CD4-positive, alpha-beta T cell treated with Interleukin-6 at 100 ng/mL for 8 hours (primary cell): ENCODE measurements at regions not wholly inside any gene's neighbourhood (a gene's known extent, or its start where the extent isn't known, plus 50 kb on each side); places are given as distances from the start of the nearest gene placed in this dataset.
A peak's percentile ranks its signal among the peaks of the same experiment; 100 is the strongest.

Source experiments
- DNase-seq: peaks from one replicate; pipeline ENCODE4 v3.0.0-alpha.2; 2020; ENCODE audit warnings: mixed read lengths, low spot score

DNA sequence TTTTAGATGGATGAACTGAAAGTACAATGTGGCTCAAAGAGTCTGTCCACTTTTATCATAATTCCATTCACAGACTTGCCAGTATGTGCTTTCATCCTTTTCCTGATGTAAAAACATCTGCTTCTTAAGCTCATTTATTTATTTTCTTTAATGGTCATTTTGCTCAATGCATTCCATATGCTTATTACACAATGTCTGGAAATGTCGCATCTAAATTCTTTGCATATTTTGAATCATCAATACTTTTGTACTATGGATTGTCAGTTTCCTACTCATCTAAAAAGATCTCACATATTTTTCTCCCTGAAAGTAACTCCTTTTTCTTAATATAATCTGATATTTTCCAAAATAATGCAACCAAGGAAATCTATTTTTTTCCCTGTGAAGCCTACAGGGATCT lies 1315.8 kb downstream of the EFNB2 start:
- DNase-seq, result no peak

DNA sequence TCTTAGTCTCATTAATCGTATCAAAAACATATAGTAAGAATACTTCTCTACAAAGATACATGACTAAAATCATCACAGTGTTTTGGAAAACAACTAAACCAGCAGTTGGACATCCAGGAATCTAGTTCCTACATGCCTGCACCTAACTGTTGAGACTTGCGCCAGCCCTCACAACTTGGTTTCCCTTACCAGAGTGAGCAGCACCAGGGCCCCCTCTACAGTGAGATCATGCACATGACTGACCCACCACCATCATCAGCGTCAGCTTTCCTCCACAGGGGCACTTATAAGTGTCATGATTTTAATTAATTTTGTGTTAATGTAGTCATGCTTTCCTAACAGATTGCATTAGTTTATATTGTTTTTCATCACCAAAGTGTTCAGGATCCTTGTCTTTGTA lies 1322.0 kb downstream of the EFNB2 start:
- no peak for DNase-seq

GRCh38 chr13:105207572-105208293 lies 1327.7 kb downstream of the EFNB2 start:
- no peak for DNase-seq

GRCh38 chr13:105202354-105202753 lies 1333.1 kb downstream of the EFNB2 start:
- DNase-seq, result no peak

- no peak for DNase-seq
Observed at GRCh38 chr13:105201351-105201750, 1334.1 kb downstream of the EFNB2 start.

DNA sequence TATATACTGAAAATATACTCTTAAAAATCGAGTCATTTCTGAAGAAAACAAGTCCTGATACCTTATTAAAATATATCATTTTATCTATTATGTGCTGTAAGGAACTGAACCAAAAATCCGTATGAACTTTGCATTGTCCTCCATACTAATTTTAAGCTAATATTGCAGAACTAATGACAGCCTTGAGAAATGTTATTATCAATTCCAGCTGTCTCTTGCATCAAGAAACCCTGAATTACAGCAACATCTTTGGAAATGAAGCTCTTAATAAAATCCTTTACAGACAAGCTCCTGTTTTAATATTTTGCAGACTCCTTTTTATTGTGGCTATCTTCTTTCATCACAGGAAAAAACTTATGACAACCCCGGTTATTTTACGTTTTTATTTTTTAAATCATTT lies 1335.3 kb downstream of the EFNB2 start:
- no peak for DNase-seq

- DNase-seq, result no peak
Observed at GRCh38 chr13:105196052-105196451, 1339.4 kb downstream of the EFNB2 start.

DNA sequence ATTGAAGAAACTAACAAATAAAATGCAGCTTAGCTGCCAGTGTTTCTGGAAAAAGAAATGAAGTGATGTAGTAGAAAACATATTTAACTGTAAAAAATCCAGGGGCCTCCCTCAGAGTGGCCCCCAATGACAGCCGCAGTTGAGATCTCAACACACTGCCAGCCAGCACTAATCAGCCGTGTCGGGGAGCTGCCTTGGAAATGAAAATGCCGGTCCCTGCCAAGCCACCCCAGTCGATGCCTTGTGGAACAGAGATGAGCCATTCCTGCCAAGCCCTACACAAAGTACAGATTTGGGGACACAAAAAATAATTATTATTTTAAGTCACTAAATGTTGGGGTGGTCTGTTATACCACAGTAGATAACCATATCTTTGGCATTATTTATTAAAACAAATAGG lies 1342.4 kb downstream of the EFNB2 start:
- DNase-seq, result no peak

DNA sequence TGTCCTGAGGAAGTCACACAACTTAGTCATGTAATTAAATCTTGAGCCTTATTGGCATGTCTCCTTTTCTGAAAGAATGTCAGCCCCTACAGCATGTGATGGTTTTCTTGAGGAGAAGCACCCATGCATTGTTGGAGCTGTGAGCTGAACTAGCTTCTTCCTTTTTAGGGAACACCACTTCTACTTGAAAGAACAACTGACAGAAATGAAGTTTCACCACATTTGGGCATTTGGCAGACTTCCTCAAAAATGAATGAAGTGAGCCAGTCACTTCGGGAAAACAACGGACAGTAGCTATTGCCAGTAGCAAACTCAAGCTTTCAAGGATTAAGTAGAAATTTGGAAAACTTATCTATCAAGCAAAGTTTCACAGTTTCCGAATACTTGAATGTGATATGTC lies 1351.3 kb downstream of the EFNB2 start:
- DNase-seq, result no peak

- DNase-seq, result no peak
Observed at GRCh38 chr13:105177265-105177900, 1358.1 kb downstream of the EFNB2 start.

- no peak for DNase-seq
Observed at GRCh38 chr13:105170438-105170837, 1365.0 kb downstream of the EFNB2 start.

DNA sequence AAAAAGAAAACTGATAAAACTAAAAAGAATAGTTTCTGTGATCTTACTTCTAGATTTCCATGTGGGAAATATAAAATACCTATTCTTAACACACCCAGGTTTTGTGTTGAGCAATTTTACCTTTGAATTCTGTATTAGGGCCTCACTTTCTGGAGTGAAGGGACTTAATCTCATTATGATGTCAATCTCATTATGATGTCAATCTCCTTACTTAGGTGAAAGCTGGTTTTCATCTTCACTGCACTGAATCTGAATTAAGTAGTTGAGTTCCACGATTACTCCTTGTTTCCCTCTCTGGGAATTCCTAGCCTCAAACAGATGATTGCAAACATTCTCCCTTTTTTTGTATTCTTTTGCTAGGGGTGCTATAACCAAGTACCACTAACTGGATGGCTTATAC lies 1367.2 kb downstream of the EFNB2 start:
- no peak for DNase-seq

DNA sequence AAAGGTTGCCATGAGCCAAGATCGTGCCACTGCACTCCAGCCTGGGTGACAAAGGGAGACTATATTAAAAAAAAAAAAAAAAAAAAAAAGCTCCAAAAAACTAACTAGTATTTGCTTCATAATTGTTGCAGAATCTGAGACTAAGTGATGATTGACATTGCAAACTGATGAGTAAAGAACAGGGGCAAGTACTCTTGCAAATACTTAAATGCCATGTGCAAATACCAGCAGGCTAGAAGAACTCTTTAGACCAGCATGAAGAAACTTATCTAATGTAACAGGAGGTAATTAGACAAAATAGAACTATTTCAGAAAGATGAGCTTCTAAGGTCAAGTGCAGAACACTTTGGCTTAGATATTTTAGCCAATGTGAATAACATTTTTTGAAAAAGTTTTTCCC lies 1368.1 kb downstream of the EFNB2 start:
- DNase-seq, result no peak

- no peak for DNase-seq
Observed at GRCh38 chr13:105165449-105166125, 1369.9 kb downstream of the EFNB2 start.

DNA sequence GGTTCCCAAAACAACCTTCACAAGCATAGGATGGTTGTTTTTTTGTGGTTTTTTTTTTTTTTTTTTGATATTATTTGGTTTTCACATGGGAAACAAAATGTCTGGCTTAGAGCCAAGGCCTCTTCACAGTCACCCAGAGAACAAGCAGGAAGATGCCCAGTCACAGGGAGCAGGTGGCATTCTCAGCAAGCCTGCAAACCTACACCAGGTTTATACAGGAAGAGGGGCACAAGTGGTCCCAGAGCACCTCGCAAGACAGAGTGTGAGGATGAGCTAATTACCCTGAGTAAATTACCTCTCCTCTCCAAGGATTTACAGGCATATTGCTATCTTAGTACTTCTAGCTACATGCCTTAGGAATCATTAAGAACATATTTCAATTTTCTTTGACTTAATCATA lies 1375.6 kb downstream of the EFNB2 start:
- DNase-seq, result no peak

GRCh38 chr13:105153611-105154010 lies 1381.9 kb downstream of the EFNB2 start:
- no peak for DNase-seq

- no peak for DNase-seq
Observed at GRCh38 chr13:105151639-105152038, 1383.8 kb downstream of the EFNB2 start.

DNA sequence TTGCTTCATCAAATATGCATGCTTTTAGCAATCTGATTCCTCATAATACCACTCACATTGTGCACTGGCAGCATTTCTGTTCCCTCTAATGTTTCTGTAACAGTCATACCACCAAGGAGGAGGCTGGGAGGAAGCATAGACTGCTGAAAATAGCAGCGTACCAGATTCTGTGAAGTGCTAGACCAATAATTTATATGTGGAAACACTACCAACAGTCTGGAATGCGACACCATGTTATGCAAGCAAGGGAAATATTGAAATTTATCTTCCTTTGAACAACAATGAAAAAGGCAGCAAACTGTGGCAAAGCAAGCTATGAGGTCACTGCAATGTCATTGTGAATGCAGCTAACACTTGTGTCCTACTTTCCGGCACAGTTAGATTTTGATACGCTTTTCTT lies 1388.0 kb downstream of the EFNB2 start:
- no peak for DNase-seq

DNA sequence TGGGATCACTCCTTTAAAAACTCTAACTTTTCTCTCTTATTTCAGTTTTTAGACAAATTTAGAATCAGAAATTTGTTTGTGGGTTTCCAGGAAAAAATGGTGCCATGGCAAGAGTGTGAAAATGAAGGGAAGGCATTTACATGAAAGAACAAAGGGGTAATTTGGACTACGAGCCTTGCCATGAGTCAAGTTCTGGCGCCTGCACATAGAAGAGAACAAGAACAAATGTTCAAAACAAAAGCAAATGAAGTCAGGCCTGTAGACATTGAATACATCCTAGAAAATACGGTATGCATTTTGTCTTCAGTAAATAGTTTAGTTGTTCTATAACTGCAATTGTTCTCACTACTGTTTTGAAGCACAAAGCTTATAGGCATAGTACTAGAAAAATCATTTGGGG lies 1390.5 kb downstream of the EFNB2 start:
- no peak for DNase-seq

DNA sequence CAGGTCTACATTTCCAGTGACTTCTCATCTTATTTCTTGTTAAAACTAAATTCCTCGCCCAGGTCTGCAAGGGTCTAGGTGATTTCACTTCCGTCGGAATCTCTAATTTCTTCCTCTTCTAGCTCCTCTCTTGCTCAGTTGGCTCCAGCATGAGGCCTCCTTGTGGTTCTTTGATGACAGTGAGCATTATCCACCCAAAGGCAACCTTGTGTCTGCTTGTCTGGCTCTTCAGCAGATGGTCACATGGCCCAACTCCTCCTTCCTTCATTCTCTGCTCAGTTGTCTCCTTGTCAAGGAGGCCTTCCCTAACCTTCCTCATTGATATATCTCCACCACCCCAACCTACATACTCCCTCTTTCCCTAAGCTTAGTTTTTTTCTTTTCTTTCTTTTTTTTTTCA lies 1391.4 kb downstream of the EFNB2 start:
- DNase-seq, result no peak

- DNase-seq, result no peak
Observed at GRCh38 chr13:105142556-105142955, 1392.9 kb downstream of the EFNB2 start.

GRCh38 chr13:105139380-105140285 lies 1395.8 kb downstream of the EFNB2 start:
- DNase-seq, result peak; percentile 63

GRCh38 chr13:105139048-105139379 lies 1396.4 kb downstream of the EFNB2 start:
- no peak for DNase-seq
